ENCODE measurements at regions not wholly inside any gene's neighbourhood (a gene's known extent, or its start where the extent isn't known, plus 50 kb on each side); places are given as distances from the start of the nearest gene placed in this dataset.

DNA sequence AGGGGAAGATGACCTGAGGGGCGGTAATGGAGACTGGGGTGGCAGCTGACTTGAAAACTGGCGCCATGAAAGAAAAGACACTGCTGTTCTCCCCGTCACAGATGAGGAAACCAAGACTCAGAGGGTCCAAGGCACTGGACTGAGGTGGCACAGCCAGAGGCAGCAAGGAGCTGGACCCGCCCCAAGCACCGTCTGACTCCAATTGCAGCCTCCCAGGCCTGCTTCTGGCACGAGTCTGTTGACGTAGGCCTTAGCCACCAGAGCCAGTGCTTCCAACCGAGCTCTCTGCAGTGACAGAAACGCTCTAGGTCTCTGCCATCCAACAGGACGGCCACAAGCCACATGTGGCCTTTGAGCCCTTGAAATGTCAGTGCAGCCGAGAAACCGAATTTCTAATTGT, 193.2 kb downstream of the OLFM1 start:
- no peak for TF ChIP-seq CTCF (IDR thresholded peaks at IDR 0.05)
- TF ChIP-seq POLR2A (IDR thresholded peaks at IDR 0.05): no peak
